LoVo (cell line): ENCODE measurements at regions not wholly inside any gene's neighbourhood (a gene's known extent, or its start where the extent isn't known, plus 50 kb on each side); places are given as distances from the start of the nearest gene placed in this dataset.

ENCODE experiments used
- DNase-seq: peaks from one replicate; pipeline ENCODE4 v3.0.0-alpha.2; 2016; ENCODE audit warnings: low spot score

- DNase-seq, result no peak
These were observed 243.4 kb upstream of the TBC1D5 start for GRCh38 chr3:17985658-17986347.

- DNase-seq, result no peak
These were observed 240.7 kb upstream of the TBC1D5 start for GRCh38 chr3:17983106-17983505.

DNA sequence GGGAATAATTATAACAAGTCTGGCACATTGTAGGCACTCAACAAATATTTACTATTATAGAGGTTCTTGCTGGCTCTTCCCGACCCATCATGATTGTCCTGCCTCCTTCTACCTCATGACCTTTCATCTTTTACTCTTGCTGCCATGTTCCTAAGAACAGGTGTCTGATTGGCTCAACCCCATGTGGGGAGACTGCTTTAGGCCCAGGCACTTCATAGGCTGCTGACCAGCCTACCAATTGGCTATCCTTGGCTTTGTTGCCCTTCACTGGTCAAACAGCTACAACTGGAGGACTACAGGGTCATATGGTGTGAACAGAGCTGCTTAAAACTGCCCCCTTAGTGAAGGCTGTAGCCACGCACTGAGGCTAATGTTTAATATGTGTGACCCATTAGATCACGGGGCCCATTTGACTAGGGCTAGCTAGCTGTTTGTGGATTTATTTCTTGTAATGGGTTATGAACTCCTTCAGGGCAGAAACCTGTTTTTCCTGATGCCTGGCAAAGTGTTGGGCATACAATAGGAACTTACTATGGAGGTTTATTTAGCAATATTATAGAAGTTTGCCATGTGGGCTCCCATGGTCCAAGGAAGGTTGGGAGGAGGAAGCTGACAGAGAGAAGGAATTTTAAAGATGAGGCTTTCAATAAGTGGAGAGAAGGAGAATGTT is 239.9 kb upstream of the TBC1D5 start:
- DNase-seq, result no peak

- no peak for DNase-seq
These were observed 238.4 kb upstream of the TBC1D5 start for GRCh38 chr3:17980863-17981262.

- no peak for DNase-seq
These were observed 237.5 kb upstream of the TBC1D5 start for GRCh38 chr3:17979911-17980310.

DNA sequence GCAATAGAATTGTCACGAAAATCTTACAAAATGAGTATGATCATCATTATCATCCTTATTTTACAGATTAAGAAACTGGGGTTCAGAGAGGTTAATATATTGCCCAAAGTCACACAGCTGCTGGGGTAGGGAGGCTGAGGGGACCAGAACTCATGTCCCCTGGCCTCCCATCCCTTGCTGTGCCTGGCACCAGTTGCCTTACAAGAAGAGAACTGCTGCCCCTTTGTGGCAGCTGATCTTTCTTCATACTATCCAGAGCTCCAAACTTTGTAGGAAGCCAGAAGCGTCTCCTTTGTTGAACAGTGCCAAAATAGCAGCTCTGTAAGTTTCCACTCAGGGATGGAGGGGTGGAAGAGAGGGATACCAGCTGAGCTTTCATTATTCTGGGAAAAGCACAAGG is 236.8 kb upstream of the TBC1D5 start:
- DNase-seq, result no peak

DNA sequence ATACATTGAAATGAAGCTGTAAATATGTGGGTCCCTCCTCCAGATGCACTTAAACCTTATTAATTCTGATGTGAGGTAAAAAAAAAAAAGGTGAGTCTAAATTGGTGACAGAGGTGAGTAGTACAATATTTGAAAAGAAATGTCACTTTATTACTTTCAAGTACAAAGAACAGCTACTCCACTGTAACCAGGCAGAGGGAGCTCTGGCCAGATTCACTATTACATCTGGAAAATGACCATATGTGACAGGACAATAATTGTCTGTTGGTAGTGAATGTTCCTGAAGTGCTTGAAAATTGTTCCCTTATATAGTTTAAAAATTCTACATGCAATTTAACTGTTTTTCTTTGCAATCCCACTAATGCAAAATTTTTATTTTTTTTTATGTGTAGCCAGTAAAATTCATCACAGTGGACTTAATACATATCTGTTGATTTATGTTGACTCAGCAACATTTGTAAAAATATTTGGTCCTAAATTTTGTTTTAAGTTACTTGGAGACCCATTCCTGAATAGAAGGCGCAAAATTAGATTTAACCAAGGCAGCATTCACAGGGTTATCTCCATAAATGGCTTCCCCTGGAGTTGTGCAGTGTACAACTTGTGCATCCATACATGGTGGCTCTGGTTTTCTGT is 231.9 kb upstream of the TBC1D5 start:
- no peak for DNase-seq

DNA sequence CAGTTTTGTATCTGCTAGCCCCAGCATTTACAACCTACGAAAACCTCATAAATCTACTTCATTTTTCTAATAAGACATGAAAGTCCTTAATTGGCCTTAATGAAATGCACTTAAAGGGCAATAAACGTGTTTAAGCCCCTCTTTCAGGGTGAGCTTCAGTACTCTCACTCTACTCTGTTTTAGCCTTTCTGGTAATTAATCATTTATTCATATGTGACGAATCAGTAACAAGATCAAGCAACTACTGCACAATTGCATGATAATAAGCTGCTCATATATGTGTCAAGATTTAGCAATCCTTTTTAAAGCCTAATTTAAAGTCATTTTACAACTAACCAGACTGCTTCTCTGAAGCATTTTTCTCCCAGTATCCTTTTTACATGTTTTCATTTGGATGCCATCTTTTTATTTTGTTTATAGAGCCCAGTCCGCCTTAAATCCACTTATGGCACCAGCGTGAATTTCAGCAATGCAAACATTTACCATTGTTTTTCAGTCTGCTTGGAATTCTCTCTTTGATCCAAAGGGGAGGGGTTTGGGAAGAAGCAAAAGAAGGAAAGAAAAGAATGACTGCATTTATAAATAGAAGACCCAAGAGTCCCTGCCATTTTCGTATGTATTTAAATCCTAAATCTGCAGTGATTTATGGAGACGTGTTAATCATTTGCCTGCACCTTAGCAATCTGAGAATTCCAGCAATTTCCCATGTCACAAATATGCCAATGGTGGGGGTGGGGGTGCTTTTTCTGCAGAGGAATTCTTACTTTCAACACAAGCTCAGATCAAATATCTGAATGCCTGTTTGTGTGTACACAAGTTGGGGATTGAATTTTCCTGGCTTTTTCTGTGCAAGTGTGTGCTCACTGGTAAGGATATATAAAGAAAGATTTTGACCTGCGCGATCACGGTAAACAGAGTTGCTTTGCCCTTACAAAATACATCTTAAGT is 230.8 kb upstream of the TBC1D5 start:
- DNase-seq, result no peak

DNA sequence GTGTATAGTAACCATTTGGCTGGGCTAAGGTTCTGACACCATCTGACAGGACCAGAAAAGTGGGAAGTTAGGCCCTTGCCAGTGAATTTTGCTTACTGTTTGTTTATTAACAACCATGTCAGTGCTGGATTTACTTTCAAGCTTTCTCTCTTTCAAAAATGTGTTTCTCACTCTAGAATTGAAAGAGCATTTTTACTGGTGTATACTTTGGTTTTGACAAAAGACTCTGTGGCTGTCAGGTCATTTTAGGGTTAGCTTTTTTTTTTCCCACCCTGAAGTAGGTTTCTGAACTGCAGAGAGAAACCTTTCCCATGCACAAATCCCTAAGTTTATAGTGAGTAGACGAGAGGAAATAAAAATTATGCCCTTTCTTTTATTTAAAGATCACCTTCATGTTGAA is 230.0 kb upstream of the TBC1D5 start:
- no peak for DNase-seq

GRCh38 chr3:17972030-17972429 is 229.6 kb upstream of the TBC1D5 start:
- no peak for DNase-seq

- no peak for DNase-seq
These were observed 227.6 kb upstream of the TBC1D5 start for GRCh38 chr3:17969985-17970568.

DNA sequence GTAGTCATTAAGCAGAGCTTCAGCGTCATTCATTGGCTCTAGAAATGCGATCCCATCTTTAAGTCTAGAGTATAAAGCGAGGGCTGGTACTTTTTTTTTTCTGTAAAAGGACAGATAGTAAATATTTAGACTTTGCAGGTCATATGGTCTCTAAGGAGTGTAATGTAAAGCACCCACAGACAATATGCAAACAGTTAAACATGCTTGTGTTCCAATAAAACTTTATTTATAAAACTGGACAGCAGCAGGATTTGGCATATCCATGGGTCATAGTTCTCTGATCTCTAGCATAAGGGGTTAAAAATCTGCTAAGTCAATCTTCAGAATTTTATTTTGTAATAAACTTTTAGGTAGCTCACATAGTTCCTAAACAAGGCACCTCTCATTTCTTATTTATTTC is 226.8 kb upstream of the TBC1D5 start:
- no peak for DNase-seq

DNA sequence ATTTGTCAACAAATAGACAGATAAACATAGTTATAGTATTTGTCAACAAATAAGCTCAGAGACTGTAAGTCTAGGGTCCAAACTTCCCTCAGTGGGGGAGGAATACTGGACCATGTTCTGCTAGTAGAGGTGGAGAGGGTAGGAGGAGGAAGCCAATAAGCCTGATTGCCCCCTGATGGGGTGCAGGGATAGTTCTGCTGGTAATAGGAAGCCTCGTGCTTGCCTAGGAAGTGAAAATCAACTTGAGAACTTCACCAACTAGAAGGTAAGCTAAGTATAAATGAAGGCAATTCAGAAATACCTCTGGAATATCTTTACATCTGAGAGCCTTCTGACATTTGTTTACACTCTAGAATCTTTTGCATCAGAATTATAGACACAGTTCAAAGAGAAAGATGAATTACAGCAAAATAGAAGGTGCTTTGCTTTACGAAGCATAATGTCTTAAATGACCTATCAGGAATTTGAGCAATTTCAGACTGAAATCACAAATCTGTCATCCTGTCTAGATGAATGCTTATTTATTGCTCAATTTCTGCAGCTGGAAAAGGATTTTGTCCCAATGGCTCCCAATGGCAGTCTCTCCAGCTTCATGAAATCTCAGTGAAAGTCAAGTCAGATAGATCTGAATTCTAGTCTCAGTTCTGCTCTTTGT is 225.6 kb upstream of the TBC1D5 start:
- DNase-seq, result no peak

- DNase-seq, result no peak
These were observed 224.7 kb upstream of the TBC1D5 start for GRCh38 chr3:17967111-17967510.

DNA sequence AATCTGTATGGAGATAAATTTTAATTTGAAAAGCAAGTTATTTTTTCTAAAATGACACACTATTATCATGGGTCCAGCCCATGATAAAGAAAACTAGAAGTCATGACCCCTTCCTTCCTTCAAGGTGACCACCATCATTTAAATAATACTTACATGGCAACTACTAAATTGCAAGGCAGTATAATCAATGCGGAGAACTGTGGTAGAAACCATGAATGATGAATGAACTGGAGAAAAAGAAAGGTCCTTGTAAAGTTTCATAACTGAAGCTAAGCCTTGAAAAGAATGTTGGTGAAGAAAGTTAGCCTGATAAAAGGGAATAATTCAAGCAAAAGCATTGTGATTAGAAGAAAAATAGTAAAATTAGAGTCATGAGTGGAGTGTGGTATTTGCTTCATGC is 222.9 kb upstream of the TBC1D5 start:
- DNase-seq, result no peak

- DNase-seq, result no peak
These were observed 221.7 kb upstream of the TBC1D5 start for GRCh38 chr3:17964108-17964507.

DNA sequence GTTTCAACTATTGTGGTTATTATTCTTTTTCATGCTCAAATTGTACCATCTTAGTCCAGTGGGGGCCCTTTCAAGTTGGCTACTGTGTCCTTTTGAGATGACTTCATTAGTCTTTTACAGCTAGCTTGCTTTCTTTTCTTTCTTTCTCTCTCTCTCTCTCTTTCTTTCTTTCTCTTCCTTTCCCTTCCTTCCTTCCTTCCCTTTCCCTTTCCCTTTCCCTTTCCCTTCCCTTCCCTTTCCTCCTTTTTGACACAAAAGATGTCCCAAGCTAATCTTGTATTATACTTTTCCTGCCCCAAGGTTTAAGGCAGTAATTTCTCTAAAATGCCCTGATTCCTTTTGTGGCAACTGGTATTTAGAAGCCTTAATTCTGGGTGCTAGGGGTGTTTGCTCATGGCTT is 213.0 kb upstream of the TBC1D5 start:
- DNase-seq, result no peak

GRCh38 chr3:17954801-17955200 is 212.4 kb upstream of the TBC1D5 start:
- DNase-seq, result no peak

GRCh38 chr3:17951241-17951640 is 208.8 kb upstream of the TBC1D5 start:
- no peak for DNase-seq

DNA sequence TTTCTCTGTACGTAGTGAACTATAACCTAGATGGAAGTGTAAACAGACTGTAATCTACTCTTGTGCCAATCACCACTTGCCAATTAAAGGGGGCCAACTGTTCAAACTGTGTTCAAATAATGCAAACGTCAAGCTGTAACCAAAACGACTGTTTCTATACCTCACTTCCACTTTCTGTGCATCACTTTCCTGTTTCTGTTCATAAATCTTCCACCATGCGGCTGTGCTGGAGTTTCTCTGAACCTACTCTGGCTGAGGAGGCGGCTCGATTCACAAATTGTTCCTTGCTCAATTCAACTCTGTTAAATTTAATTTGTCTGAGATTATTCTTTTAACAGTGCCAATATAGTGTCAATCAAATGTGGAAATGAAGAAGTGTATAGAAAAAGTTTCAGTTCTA is 206.7 kb upstream of the TBC1D5 start:
- no peak for DNase-seq

- no peak for DNase-seq
These were observed 205.4 kb upstream of the TBC1D5 start for GRCh38 chr3:17947833-17948232.

GRCh38 chr3:17946619-17947018 is 204.2 kb upstream of the TBC1D5 start:
- no peak for DNase-seq
